ENCODE measurements at regions not wholly inside any gene's neighbourhood (a gene's known extent, or its start where the extent isn't known, plus 50 kb on each side); places are given as distances from the start of the nearest gene placed in this dataset.
A peak's percentile ranks its signal among the peaks of the same experiment; 100 is the strongest.

- no peak for TF ChIP-seq CTCF (IDR thresholded peaks at IDR 0.05; ENCODE audit: low read depth, low read length, missing control alignments)
- no peak overlapping the region for H3K4me3 ChIP-seq (ENCODE audit: low read depth, low read length)
- no peak for DNase-seq (ENCODE audit: low read depth)
- in situ Hi-C loops (cut with HindIII; ENCODE audit: low sequenced_read_pairs): no loop called here
These were observed 98.7 kb upstream of the PALM2AKAP2 start for GRCh38 chr9:109681301-109681700.

GRCh38 chr9:109682227-109682626 lies 97.8 kb upstream of the PALM2AKAP2 start:
- DNase-seq (ENCODE audit: low read depth): no peak
- no peak for TF ChIP-seq CTCF (IDR thresholded peaks at IDR 0.05; ENCODE audit: low read depth, low read length, missing control alignments)
- no peak overlapping the region for H3K4me3 ChIP-seq (ENCODE audit: low read depth, low read length)
- in situ Hi-C loops (cut with HindIII; ENCODE audit: low sequenced_read_pairs): no loop called here

- no peak overlapping the region for H3K4me3 ChIP-seq (ENCODE audit: low read depth, low read length)
- no peak for DNase-seq (ENCODE audit: low read depth)
- TF ChIP-seq CTCF (IDR thresholded peaks at IDR 0.05; ENCODE audit: low read depth, low read length, missing control alignments): no peak
- in situ Hi-C loops (cut with HindIII; ENCODE audit: low sequenced_read_pairs): no loop called here
These were observed 96.5 kb upstream of the PALM2AKAP2 start for GRCh38 chr9:109683521-109683920.

GRCh38 chr9:109689701-109690100 lies 90.3 kb upstream of the PALM2AKAP2 start:
- in situ Hi-C loops (cut with HindIII; ENCODE audit: low sequenced_read_pairs): no loop called here
- H3K4me3 ChIP-seq (ENCODE audit: low read depth, low read length): no peak overlapping the region
- no peak for TF ChIP-seq CTCF (IDR thresholded peaks at IDR 0.05; ENCODE audit: low read depth, low read length, missing control alignments)
- DNase-seq (ENCODE audit: low read depth): no peak

GRCh38 chr9:109699019-109699418 lies 81.0 kb upstream of the PALM2AKAP2 start:
- no peak for DNase-seq (ENCODE audit: low read depth)
- no peak for TF ChIP-seq CTCF (IDR thresholded peaks at IDR 0.05; ENCODE audit: low read depth, low read length, missing control alignments)
- in situ Hi-C loops (cut with HindIII; ENCODE audit: low sequenced_read_pairs): no loop called here
- no peak overlapping the region for H3K4me3 ChIP-seq (ENCODE audit: low read depth, low read length)

- no peak for TF ChIP-seq CTCF (IDR thresholded peaks at IDR 0.05; ENCODE audit: low read depth, low read length, missing control alignments)
- in situ Hi-C loops (cut with HindIII; ENCODE audit: low sequenced_read_pairs): no loop called here
- no peak overlapping the region for H3K4me3 ChIP-seq (ENCODE audit: low read depth, low read length)
- no peak for DNase-seq (ENCODE audit: low read depth)
These were observed 75.5 kb upstream of the PALM2AKAP2 start for GRCh38 chr9:109704546-109704945.

GRCh38 chr9:109705515-109705914 lies 74.5 kb upstream of the PALM2AKAP2 start:
- TF ChIP-seq CTCF (IDR thresholded peaks at IDR 0.05; ENCODE audit: low read depth, low read length, missing control alignments): peak; percentile 16
- no peak for DNase-seq (ENCODE audit: low read depth)
- in situ Hi-C loops (cut with HindIII; ENCODE audit: low sequenced_read_pairs): no loop called here

More at GRCh38 chr9:109705515-109705914, 74.5 kb upstream of the PALM2AKAP2 start:
- H3K4me3 ChIP-seq (ENCODE audit: low read depth, low read length): no peak overlapping the region
